ENCODE measurements at regions not wholly inside any gene's neighbourhood (a gene's known extent, or its start where the extent isn't known, plus 50 kb on each side); places are given as distances from the start of the nearest gene placed in this dataset.

GRCh38 chr14:101224356-101225156, 321.0 kb upstream of the RTL1 start:
- in situ Hi-C loops (cut with MboI; ENCODE audit: low sequenced_read_pairs), result loop anchor here (25.0 kb wide), 1 partner anchor 387 kb away; the partner anchor contains the start of gene MEG3

DNA sequence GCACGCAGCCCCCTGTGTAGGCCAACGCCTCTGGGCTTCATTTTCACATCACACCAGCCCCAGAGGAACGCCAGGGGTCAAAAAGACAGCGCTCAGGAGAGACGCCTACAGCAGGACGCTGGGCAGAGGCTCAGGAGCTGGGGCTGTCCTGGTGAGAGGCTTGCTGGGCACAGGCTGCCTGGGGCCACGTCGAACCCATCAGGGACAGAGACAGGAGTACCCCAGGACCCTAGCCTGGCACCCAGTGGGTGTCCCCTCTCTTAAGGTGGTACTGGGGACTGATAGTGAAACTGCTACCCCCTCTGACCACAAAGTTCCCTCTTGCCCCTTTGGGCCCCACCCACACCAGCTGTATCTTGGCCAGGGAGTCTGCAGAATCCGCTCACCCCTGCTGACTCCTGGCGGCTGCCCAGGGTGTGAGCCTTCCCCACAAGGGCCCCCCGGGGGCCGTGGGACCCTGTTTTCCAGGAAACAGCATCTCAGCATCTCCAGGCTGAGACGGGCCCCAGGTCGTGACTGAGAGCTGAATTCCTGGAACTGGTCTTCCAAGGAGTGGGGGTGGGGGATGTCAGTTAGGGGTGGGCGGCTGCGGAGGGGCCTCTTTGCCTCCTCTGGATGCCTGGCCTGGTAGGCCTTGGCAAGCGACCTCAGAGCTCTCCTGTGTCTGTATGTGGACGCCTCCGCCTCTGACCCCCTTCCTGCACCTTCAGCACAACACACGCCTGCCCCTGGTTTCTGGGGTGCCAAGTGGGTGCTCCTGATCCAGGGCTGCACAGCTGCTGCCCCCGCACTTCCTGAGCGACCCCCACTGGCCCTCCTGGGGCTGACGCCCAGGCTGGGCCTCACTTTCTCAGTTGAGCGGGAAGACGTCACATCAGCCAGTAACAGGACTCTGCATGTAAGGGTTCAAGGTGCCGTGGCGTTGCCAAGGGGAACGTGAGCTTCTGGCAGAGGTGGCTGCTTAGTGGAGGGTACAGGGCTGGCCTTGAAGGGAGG, 321.9 kb upstream of the RTL1 start:
- in situ Hi-C loops (cut with MboI; ENCODE audit: low sequenced_read_pairs), result loop anchor here (25.0 kb wide), 1 partner anchor 388 kb away; the partner anchor contains the start of gene MEG3

- in situ Hi-C loops (cut with MboI; ENCODE audit: low sequenced_read_pairs), result loop anchor here (25.0 kb wide), 1 partner anchor 389 kb away; the partner anchor contains the start of gene MEG3
These were observed 322.7 kb upstream of the RTL1 start for GRCh38 chr14:101226265-101226602.

DNA sequence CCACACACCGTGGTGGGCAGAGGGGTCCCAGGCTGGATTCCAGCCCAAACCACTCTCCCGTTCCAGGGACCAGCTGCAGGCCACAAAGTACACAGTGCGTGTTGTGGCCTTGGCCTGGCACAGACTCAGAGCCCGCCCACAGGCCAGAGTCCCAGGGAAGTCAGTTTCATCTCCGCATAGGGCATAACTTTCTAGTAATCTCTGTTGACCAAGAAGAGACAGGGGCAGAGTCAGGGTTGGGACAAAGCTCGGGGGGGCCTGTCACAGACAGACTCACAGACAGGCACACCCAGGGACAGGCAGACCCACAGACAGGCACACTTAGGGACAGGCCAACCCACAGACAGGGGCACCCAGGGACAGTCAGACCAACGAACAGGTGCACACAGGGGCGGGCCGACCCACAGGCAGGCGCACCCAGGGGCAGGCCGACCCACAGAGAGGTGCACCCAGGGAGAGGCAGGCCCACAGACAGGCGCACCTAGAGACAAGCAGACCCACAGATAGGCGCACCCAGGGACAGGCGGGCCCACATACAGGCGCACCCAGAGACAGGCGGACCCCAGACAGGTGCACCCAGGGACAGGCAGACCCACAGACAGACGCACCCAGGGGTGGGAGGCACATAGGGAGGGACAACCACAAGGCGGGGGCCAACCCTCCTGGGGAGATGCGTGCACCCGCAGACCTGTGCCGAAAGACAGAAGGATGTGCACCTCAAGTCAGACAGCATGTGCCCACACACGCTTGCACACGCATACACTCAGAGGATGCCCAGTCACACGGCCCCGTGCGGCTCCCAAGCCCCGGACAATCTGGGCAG, 323.3 kb upstream of the RTL1 start:
- in situ Hi-C loops (cut with MboI; ENCODE audit: low sequenced_read_pairs), result loop anchor here (25.0 kb wide), 1 partner anchor 390 kb away; the partner anchor contains the start of gene MEG3

- in situ Hi-C loops (cut with MboI; ENCODE audit: low sequenced_read_pairs), result loop anchor here (25.0 kb wide), 1 partner anchor 391 kb away; the partner anchor contains the start of gene MEG3
These were observed 324.4 kb upstream of the RTL1 start for GRCh38 chr14:101227611-101228594.

GRCh38 chr14:101228949-101229541, 325.5 kb upstream of the RTL1 start:
- in situ Hi-C loops (cut with MboI; ENCODE audit: low sequenced_read_pairs), result loop anchor here (25.0 kb wide), 1 partner anchor 392 kb away; the partner anchor contains the start of gene MEG3

DNA sequence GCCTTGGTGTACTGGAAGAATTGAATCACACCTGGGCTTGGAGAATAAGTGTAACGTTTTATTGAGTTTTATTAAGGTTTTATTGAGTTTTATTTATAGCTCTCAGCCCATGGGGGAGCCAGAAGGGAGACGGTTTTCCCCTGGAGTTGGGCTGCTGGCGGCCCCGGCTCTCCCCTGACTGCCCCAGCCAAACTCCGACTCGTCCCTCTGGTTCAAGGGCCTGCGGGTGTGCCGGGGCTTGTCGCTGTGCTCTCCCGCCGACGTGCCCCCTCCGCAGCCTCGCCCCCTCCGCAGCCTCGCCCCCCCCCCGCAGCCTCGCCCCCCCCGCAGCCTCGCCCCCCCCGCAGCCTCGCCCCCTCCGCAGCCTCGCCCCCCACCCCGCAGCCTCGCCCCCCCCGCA, 326.1 kb upstream of the RTL1 start:
- in situ Hi-C loops (cut with MboI; ENCODE audit: low sequenced_read_pairs), result loop anchor here (25.0 kb wide), 1 partner anchor 392 kb away; the partner anchor contains the start of gene MEG3

DNA sequence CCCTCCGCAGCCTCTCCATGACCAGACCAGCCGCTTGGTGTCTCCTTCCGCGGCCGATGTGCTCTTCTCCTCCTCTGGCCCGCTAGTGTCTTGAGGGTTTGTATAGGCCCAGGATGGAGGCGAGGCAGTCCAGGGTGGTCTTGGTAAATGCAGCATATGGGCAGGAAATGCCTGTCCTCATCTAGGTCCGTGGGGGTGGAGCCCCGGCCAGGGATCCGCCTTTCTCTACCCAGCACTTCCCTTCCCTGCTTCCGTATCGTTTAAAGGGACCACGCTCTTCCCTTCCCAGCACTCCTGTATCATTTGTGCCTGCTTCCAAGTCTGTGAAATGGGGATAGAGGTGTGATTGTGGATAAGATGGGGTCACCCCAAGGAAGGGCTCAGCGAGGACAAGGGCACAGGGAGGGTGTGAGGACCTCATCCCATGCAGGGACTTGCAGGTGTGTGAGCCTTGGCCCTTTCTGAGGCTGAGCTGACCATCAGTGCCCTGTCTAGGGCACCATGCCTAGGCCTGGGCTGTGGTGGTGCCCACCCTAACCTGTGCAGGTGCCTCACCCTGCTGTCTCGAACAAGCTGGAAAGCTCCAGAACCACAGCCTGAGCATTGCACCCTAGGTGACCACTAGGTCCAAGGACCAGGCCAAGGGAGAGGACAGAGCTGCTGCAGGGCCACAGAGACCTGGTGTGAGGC, 326.8 kb upstream of the RTL1 start:
- in situ Hi-C loops (cut with MboI; ENCODE audit: low sequenced_read_pairs), result loop anchor here (25.0 kb wide), 1 partner anchor 393 kb away; the partner anchor contains the start of gene MEG3

DNA sequence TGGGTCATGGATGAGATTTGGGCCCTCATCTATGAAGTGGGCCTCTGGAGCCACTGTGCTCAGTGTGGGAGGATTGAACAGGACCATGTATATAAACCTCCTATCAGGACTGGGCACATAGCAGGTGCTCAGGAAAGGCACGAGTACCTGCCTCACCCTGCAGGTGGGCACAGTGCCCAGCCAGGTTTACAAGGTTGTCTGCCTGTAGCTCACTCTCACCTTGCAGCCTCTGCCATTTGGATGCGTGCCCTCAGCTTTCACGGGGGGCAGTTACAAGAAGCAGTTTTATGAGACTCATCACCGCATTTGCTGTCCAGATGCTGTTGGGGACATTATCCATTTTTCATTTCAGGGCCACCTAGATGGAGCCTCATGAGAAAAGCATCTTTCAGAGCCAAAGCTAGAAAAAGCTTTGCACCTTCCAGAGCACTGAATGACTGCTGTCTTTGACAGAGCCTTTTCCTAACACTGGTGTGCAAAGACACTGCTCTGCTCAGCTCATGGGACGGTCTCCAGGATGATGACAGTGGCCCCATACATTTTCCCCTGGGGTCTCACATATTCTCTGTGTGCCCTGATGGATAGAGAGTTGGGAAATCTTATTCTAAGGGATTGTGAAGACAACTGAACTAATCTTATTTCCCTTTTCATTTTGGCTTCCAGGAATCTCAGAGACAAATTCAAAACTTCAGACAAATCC, 327.5 kb upstream of the RTL1 start:
- in situ Hi-C loops (cut with MboI; ENCODE audit: low sequenced_read_pairs), result loop anchor here (25.0 kb wide), 1 partner anchor 394 kb away; the partner anchor contains the start of gene MEG3

DNA sequence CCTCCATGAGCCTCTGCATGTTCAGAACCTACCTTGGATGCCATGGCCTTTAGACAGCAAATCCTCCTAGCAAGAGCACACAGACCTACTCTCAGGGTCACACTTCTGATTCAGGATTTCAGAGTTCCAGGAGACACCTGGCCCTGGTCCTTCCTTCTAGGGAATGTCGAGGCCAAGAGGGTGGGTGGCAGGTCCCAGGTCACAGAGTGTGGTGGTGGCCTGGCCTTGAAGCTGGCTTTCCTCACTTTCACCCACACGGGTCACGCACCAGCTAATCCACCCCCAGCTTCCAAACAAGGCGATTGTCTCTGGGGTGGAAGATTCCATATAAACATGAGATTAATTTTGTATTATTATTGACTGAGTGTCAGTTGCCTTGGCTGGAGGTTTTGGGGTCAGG, 328.3 kb upstream of the RTL1 start:
- in situ Hi-C loops (cut with MboI; ENCODE audit: low sequenced_read_pairs), result loop anchor here (25.0 kb wide), 1 partner anchor 395 kb away; the partner anchor contains the start of gene MEG3

DNA sequence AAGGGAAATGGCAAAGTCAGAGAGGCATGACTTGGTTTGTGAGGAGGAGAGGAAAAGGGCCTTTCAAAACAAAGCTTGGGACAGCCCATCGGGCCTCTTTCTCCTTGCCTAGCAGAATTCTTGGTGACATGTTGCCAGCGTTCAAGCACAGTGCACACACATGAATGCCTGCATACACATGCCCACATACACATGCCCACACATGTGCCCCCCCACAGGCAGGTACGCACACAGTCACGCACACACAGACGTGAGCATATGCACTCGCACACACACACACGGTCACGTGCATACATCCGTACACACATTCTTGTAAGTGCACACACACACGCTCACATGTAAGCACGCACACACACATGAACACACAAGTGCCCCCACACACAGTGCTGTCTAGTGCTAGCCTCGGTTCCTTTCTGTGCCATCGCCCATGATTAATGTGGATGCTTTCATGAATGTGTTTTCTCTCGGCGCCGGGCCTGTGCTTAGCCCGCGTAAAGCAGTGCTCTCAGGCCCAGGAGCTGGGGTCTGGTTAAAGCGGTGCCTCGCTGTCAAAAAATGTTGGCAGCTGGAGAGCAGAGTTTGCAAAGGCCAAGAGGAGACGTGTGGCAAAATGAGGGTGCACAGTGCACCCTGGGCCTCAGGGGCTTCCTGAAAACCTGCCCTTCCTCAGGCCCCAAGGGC, 328.8 kb upstream of the DIO3 start:
- in situ Hi-C loops (cut with MboI; ENCODE audit: low sequenced_read_pairs), result loop anchor here (25.0 kb wide), 1 partner anchor 395 kb away; the partner anchor contains the start of gene MEG3

- in situ Hi-C loops (cut with MboI; ENCODE audit: low sequenced_read_pairs), result loop anchor here (25.0 kb wide), 1 partner anchor 396 kb away; the partner anchor contains the start of gene MEG3
These were observed 328.3 kb upstream of the DIO3 start for GRCh38 chr14:101233021-101233366.

GRCh38 chr14:101233391-101233790, 327.9 kb upstream of the DIO3 start:
- in situ Hi-C loops (cut with MboI; ENCODE audit: low sequenced_read_pairs), result loop anchor here (25.0 kb wide), 1 partner anchor 396 kb away; the partner anchor contains the start of gene MEG3

DNA sequence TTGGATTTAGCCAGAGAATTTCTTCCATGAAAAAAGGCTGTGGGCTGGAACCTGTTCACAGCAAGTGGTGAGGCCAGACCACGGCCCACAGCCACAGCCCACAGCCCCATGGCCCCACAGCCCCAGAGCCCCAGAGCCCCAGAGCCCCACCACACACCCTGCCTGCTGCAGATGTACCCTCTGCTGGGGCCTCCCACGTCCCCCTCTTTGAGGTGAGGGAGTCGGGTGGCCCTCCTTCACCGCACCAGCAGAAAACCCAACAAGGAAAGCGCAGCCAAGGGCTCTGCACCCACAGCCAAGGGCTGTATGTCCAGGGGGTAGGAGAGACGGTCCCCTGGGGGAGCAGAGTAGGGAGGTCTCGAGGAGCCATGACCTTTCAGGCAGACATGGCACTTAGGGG, 327.5 kb upstream of the DIO3 start:
- in situ Hi-C loops (cut with MboI; ENCODE audit: low sequenced_read_pairs), result loop anchor here (25.0 kb wide), 1 partner anchor 397 kb away; the partner anchor contains the start of gene MEG3

DNA sequence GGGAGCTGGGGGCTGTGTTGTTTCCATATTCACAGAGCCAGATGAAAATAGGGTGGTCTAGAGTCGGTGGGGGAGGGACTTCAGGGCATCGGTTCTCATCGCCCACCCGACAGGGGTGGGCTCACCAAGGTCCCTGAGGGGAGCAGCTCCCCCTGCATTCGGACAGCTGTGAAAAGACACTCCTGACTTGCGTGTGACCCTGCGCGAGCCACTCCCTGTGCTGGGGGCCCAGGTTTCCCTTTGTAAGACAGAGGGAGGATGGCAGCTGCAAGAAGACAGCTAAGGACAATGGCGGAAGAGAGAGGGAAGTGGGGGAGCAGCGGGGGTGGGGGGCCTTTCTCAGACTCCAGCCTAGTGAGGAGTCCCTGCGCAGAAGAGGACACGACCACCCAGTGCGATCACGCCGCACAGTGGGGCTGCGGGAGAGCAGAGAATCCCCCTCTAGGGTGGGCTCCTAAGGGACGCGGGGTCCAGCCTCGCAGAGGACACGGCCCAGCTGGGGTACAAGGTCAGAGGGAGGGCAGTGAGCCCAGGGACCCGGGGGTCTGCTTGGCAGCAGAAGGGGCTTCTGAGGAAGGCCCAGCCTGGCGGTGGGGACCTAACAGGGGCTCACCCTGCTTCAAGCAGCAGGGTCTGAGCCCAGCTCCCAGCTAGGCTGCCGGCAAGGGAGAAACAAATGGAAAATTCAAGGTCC, 326.9 kb upstream of the DIO3 start:
- in situ Hi-C loops (cut with MboI; ENCODE audit: low sequenced_read_pairs), result loop anchor here (25.0 kb wide), 1 partner anchor 397 kb away; the partner anchor contains the start of gene MEG3

GRCh38 chr14:101234999-101235334, 326.3 kb upstream of the DIO3 start:
- in situ Hi-C loops (cut with MboI; ENCODE audit: low sequenced_read_pairs), result loop anchor here (25.0 kb wide), 1 partner anchor 398 kb away; the partner anchor contains the start of gene MEG3

All from HL-60/S4 treated with phorbol 12-myristate 13-acetate at 8.2 ng/mL for 4 days and 3 days (cell line).